ENCODE measurements at regions not wholly inside any gene's neighbourhood (a gene's known extent, or its start where the extent isn't known, plus 50 kb on each side); places are given as distances from the start of the nearest gene placed in this dataset.

DNA sequence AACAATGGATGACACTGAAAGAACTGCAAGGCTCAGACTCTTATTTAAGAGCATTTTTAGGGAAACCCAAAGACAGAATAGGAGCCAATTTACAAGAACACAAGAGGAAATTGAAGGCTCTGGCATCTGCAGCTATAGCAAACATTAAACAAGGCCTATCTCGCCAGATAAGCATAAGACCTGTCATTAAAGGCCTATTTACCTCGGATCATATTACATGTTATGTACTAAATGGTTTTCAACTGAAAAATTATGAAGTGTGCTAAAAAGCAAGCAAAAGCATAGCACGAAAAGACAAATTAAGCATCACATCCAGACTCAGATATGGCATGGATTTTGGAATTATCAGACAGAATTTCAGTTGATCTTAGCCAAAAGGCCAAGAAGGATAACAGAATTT, 617.1 kb downstream of the SQOR start:
- no peak for DNase-seq

DNA sequence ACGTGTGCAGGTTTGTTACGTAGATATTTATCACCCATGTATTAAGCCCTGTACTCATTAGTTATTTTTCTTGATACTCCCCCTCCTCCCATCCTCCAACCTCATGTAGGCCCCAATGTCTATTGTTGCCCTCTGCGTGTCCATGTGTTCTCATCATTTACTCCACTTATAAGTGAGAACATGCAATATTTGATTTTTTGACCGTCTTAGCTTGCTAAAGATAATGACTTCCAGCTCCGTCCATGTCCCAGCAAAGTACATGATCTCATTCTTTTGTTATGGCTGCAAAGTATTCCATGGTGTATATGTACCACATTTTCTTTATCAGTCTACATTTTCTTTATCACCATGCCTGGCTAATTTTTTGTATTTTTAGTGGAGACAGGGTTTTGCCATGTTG, 623.2 kb downstream of the SQOR start:
- DNase-seq: no peak

- no peak for DNase-seq
Measured at GRCh38 chr15:46260937-46261336, 626.1 kb downstream of the SQOR start.

- no peak for DNase-seq
Measured at GRCh38 chr15:46265664-46266347, 631.0 kb downstream of the SQOR start.

GRCh38 chr15:46266661-46267060, 631.8 kb downstream of the SQOR start:
- DNase-seq: no peak

DNA sequence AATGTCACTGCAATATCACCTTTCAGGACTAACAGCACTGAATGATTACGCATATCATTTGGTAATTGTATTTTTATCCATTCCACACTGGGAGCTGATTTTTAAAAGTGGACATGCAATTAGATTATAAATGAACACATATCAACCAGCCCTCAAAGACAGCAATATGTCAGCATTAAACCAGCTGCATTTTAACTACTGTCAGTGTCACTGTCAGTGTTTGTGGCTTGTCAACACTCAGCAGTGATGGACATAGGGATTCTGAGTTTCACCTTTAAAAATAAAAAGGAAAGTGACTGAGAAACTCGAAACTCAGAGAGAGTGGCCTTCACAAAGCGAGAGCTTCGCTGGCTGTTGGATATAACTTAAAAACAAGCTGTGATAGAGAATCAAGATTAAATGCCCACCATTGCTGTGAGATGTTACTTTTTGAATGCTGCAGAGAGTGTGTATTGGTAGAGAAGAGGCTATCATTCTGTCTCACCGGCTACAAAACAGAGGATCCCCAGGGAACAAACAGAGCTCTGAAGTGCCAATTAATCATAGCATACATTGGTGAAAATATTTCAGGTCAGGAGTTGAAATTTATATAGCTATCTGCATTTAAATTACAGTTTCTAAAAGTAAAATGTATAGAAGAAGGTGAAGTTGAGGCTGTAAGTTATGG, 635.8 kb downstream of the SQOR start:
- no peak for DNase-seq

GRCh38 chr15:46275701-46276100, 640.9 kb downstream of the SQOR start:
- DNase-seq: no peak

DNA sequence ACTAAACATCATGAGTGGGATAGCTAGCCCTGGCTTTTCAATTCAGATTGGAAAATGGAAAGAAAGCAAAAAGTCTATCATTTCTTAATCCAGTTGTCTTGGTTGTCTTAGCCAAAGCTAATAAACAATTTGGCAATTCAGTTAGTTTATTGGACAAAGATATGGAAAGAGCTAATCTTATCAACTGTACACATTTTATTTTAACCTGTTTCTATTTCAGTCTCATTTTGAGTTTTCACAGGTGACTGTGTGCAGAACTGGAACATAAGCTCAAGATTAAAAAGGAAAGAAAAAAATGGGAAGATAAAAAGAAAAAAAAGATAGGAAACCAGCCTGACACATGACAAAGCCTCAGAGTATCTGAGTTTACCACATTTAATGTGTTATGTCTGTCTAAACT, 642.6 kb downstream of the SQOR start:
- no peak for DNase-seq

- no peak for DNase-seq
Measured at GRCh38 chr15:46278062-46278461, 643.2 kb downstream of the SQOR start.

DNA sequence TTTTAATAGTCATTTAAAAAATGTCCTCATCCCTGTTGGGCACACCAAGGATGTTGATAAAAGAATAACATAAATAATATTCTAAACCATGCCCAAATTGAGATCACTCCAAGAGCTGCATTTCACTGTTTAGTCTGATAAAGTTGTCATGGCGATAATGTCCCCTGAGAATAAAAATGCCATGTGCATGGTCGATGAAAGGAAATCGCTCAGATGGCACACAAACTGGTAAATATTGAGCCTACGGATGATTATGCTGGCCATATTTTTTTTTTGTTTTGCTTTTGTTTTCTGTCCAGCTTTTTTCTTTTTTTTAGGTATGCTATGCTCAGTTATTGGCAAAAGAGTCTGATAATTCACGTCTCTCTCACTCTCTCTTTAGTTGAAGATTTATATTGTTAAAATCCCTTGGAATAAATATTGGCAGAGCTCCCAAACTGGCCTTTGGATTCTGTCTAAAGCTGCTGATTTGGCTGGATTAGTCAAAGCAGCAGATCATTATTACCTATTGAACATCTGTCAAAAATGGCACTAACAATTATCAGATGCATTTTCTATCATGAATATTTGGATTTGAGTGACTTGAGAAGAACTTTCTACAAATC, 643.8 kb downstream of the SQOR start:
- DNase-seq: no peak

DNA sequence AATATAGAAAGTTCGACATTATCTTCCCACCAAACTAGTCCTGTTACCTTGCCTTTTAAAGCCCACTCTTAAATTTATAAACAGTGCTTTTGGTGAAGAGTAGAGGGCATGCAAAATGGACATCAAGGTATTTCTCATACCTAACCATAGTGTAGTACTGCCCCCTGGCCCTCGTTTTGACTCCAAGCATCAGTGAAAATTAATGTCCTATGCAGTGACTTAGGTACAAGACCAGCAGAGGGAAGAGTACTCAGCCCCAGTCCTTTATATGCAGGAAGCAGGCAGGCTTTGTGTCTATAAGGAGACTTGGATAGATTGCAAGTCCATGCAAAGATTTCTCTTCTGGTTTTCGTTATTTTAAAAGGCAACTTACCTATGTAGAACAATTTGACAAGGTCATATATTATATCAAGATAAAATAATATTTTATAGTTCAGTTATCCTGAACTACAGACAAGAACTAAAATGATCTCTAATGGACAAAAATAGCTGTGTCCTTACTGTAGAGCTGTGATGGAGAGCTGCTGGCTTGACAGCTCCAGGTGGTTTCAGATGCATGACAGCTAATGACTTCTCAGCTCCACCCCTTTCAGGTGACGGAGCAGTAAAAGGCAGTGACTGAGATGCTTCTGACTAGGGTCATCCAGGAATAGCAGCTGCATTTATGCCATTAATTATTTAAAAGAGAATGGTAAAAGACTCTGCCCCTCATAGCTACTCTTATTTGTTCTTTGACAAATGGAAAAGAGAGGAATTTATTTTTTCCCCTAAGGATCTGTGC, 646.1 kb downstream of the SQOR start:
- no peak for DNase-seq

DNA sequence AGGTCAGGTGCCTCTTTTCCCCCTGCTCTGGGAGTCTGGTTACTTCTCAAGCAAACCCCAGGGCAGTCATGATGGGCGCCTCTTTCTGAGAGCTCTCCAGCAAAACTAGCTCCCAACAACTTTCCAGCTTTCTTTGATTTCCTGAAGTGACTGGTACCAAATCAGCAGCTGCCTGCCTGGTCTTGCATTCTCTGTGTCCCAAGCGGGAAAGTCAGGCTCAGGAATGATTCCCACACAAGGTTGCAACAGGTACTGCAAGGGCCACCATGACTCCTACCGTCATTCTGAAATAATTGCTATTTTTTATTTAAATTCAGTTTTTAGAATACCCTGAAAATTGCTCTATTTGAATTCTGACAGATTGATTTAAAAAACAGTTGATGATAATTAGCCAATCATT, 658.7 kb downstream of the SQOR start:
- no peak for DNase-seq

DNA sequence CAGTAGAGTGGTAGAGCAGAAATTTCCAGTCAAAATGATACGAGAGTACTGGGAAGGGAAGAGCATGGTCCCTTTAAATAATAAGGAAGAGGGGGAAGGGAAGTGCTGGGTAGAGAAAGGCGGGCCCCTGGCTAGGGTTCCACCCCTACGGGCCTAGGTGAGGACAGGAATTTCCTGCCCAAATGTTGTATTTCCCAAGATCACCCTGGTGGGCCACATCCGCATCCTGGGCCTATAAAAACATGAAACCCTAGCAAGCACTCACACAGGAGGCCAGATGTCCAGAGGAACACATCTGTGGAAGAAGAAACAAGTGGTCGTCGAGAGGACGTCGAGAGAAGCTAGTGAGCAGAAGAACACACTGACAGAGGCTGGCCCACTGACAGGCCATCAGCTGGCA, 661.2 kb downstream of the SQOR start:
- DNase-seq: no peak

- no peak for DNase-seq
Measured at GRCh38 chr15:46296797-46297196, 662.0 kb downstream of the SQOR start.

DNA sequence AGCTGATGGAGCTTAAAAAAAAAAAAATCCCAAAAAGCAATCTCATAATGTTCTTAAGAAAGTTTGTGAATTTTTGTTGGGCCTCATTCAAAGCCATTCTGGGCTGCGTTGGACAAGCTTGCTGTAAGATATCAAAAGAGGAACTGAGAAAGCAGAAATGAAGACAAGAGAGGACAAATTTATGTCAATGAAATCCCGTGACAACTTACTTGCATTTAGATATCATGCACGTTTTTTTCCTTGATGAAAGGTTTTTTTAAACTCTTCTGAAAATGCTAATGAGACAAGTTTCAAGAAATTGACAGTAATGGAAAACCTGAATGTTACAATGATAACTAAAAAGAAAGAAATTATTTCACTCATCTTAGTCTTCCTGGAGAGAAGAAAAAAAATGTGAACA, 662.9 kb downstream of the SQOR start:
- no peak for DNase-seq

- DNase-seq: peak; percentile 36 to 46
Measured at GRCh38 chr15:46300716-46301115, 665.9 kb downstream of the SQOR start.

DNA sequence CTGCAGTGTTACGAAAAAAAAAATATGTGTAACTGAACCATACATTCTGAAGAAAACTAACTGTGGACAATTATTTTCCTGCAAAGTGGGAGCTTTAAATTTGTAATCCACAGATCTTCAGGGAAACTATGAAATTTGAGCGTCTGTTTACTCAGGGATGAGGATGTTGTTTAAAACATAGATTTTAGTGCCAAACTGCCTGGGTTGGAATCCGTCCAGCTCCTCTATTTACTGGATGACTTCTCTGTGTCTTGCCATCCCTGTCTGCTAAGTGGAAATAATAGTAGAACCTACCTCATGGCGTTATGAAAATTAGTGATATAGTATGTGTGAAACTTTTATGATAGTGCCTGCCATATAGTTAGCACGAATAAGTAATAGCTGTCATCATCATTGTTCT, 666.5 kb downstream of the SQOR start:
- no peak for DNase-seq

DNA sequence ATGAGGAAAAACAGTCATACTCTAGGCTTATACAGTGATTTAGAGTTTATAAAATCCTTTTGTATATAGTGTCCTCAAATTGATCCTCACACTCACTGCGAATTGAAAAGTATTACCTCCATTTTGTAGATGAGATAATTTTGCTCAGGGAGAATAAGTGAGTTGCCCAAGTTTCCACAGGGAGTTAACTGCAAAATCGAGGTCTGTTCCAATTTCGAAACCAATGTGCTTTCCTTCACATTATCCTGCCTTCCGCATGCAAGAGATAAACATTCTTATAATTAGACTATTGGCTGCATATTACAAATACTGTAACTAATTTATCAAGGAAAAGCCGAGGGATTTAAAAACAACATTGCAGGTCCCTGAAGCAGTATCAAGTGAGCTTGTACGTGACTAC, 667.0 kb downstream of the SQOR start:
- DNase-seq: peak in 1 of 2 donors; percentile 26

DNA sequence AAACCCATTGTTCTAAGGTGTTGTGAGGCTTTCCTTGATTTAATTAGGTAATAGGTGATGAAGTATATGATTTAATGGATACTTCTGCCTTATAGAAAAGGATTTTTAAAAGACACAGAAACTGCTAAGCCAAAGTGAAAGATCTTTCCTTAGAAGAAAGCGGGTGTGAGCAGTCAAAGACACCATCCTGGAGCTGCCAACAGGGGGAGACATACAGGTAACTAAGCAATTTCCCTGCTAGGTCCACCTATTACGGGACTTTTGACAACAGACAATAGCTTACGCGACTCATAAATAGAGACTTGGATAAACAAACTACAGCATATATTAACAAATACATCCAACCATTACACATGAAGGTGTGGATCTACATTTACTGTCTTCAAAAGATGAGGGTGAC, 669.5 kb downstream of the SQOR start:
- no peak for DNase-seq

DNA sequence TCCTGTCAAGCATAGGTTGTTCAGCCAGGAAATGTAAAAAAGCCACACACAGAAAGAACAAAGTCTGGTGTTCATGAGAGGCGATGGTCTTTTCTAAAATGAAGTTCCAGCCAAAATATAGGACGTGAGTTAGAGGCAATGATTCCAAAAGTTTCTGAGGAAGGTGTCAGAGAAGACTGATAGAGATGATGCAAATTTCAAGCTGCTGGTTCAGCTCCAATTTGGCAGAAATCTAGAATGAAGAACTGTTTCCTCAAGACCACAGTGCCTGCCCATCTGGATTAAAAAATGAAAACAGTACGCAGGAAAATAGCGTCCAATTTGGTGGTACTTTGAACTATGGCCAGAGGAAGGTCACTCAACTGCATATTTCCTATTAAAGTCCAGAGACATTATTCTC, 672.9 kb downstream of the SQOR start:
- DNase-seq: peak; percentile 56 to 62

DNA sequence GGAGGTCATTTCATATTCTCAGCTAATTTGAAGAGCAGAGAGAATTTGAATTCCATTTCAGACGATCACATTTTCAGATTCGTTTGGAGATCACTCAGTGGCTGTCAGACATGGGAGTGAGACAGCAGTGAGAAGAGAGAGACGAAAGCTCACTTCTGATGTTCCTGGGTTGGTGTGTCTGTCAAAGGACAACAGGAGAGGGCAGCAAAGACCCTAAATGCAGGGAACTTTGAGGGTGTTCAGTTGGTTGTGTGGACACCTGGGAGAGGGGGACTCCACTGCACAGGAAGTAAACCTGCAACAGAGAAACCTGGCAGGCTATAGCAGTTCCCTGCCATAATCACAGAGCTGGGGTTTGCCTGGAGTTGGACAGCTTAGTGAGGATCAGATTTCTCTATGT, 675.1 kb downstream of the SQOR start:
- DNase-seq: no peak

- peak; percentile 45 to 64 for DNase-seq
Measured at GRCh38 chr15:46312133-46312740, 677.4 kb downstream of the SQOR start.

All from right lung (tissue), 2 donors.